PC-3 (cell line): ENCODE measurements at regions not wholly inside any gene's neighbourhood (a gene's known extent, or its start where the extent isn't known, plus 50 kb on each side); places are given as distances from the start of the nearest gene placed in this dataset.

Experiments used
- ATAC-seq: fragments of 200-7000 bp; cut with Tn5 transposase; 2 replicates; pipeline ENCODE4 v1.9.1; 2020; ENCODE audit warnings: mild to moderate bottlenecking, moderate library complexity
- BruUV-seq: library from RNA; stranded (reverse); fragments of 400-500 nt; replicated peaks from 2 replicates; lab custom pipeline; 2021; lab: Mats Ljungman, UMichigan
- CTCF ChIA-PET: fragments of 300-600 bp; sonication (Branson Sonifier 250); formaldehyde crosslinking; loops from one replicate; lab custom pipeline; 2022; ENCODE audit warnings: antibody characterized with exemption; lab: Charles Lee
- POLR2A ChIA-PET: fragments of 300-600 bp; sonication (Branson Sonifier 250); formaldehyde crosslinking; loops from one replicate; lab custom pipeline; 2022; ENCODE audit warnings: antibody characterized with exemption; ENCODE audit not compliant: unreplicated experiment; lab: Charles Lee
- DNase-seq: peaks from one replicate; pipeline ENCODE4 v3.0.0-alpha.2; 2015
- H2AFZ ChIP-seq: fragments of 300-600 bp; sonication (generic); 2 replicates; pipeline ENCODE4 v1.6.0; 2016; ENCODE audit warnings: antibody characterized with exemption, low read length
- H3F3A ChIP-seq: fragments of 300-600 bp; sonication (generic); one replicate; pipeline ENCODE4 v1.6.0; 2017; ENCODE audit warnings: antibody characterized with exemption, low read length, control low read depth, mild to moderate bottlenecking; ENCODE audit not compliant: unreplicated experiment
- H3K27ac ChIP-seq: fragments of 300-600 bp; sonication (generic); 2 replicates; pipeline ENCODE4 v1.5.1; 2016; ENCODE audit warnings: mild to moderate bottlenecking, low read length
- H3K27me3 ChIP-seq: fragments of 300-600 bp; sonication (generic); 2 replicates; pipeline ENCODE4 v1.6.1; 2016; ENCODE audit warnings: low read length, mixed read lengths
- H3K36me3 ChIP-seq: fragments of 300-600 bp; sonication (generic); 2 replicates; pipeline ENCODE4 v1.6.1; 2016; ENCODE audit warnings: low read depth, mixed run types, low read length, mixed read lengths
- H3K4me1 ChIP-seq: fragments of 300-600 bp; sonication (generic); 2 replicates; pipeline ENCODE4 v1.5.1; 2016; ENCODE audit warnings: low read length; ENCODE audit not compliant: insufficient read depth
- H3K4me2 ChIP-seq: fragments of 300-600 bp; sonication (generic); 2 replicates; pipeline ENCODE4 v1.6.0; 2016; ENCODE audit warnings: low read length
- H3K4me3 ChIP-seq: fragments of 300-600 bp; sonication (generic); 2 replicates; pipeline ENCODE4 v1.5.1; 2016; ENCODE audit warnings: mild to moderate bottlenecking, low read length, mixed read lengths
- H3K79me2 ChIP-seq: fragments of 300-600 bp; sonication (generic); 2 replicates; pipeline ENCODE4 v1.6.1; 2017; ENCODE audit warnings: low read length, mixed read lengths
- H3K9ac ChIP-seq: fragments of 300-600 bp; sonication (generic); 2 replicates; pipeline ENCODE4 v1.6.0; 2016; ENCODE audit warnings: mild to moderate bottlenecking, low read length
- H3K9me2 ChIP-seq: fragments of 300-600 bp; sonication (generic); replicated peaks from 2 replicates; pipeline ENCODE4 v1.6.1; 2016; ENCODE audit warnings: mixed run types, low read length, mixed read lengths
- H3K9me3 ChIP-seq: fragments of 300-600 bp; sonication (generic); 2 replicates; pipeline ENCODE4 v1.6.1; 2016; ENCODE audit warnings: low read length, mixed read lengths
- H4K20me1 ChIP-seq: fragments of 300-600 bp; sonication (generic); 2 replicates; pipeline ENCODE4 v1.6.1; 2016; ENCODE audit warnings: low read length, mixed read lengths
- CTCF ChIP-seq: fragments of 300-600 bp; sonication (generic); conservative IDR thresholded peaks from 2 replicates; pipeline ENCODE4 v1.5.1; 2017; ENCODE audit warnings: antibody characterized with exemption, low read depth, mild to moderate bottlenecking, low read length
- EZH2 ChIP-seq: fragments of 300-600 bp; sonication (generic); IDR thresholded peaks from one replicate; pipeline ENCODE4 v1.6.1; 2017; ENCODE audit warnings: antibody characterized with exemption, mild to moderate bottlenecking, low read length; ENCODE audit not compliant: unreplicated experiment
- EZH2phosphoT487 ChIP-seq: fragments of 300-600 bp; sonication (generic); IDR thresholded peaks from 2 replicates; pipeline ENCODE4 v1.6.1; 2018; ENCODE audit warnings: mild to moderate bottlenecking, antibody characterized with exemption, low read length, borderline replicate concordance
- intact Hi-C: fragments of 100-400 bp; cut with micrococcal nuclease; formaldehyde crosslinking; loops from 2 replicates; pipeline ENCODE4 v1.9.0; 2023

- ChIA-PET POLR2A (no interaction called here), CTCF (no interaction called here)
- intact Hi-C loops, result no loop called here
- Histone ChIP-seq H3K9me2 (no peaks in the 10 kb centered on the region), H4K20me1 (no peaks in the 10 kb centered on the region), H3F3A (no peaks in the 10 kb centered on the region), H3K4me2 (no peak overlapping the region), H3K27ac (no peak overlapping the region), H3K4me1 (no peaks in the 10 kb centered on the region), H3K9ac (no peak overlapping the region), H3K9me3 (no peaks in the 10 kb centered on the region), H3K27me3 (no peaks in the 10 kb centered on the region), H2AFZ (no peak overlapping the region), H3K79me2 (no peaks in the 10 kb centered on the region), H3K36me3 (no peaks in the 10 kb centered on the region), H3K4me3 (no peak overlapping the region)
- BruUV-seq, result no TSS peak
- TF ChIP-seq EZH2, result no peak
- TF ChIP-seq CTCF, result no peak
- no peak for TF ChIP-seq EZH2phosphoT487
- DNase-seq, result no peak
- ATAC-seq, result no peak
Observed at GRCh38 chr1:164017239-164017638, 541.7 kb upstream of the PBX1 start.

GRCh38 chr1:164020391-164020790, 538.6 kb upstream of the PBX1 start:
- DNase-seq (no peak), ATAC-seq (no peak)
- Histone ChIP-seq H3K4me1 (no peaks in the 10 kb centered on the region), H3K9me2 (no peaks in the 10 kb centered on the region), H3K36me3 (no peaks in the 10 kb centered on the region), H4K20me1 (no peaks in the 10 kb centered on the region), H3K27ac (no peak overlapping the region), H3F3A (no peaks in the 10 kb centered on the region), H3K27me3 (no peaks in the 10 kb centered on the region), H3K9me3 (no peaks in the 10 kb centered on the region), H3K4me2 (no peak overlapping the region), H3K4me3 (no peak overlapping the region), H3K9ac (no peak overlapping the region), H2AFZ (no peak overlapping the region), H3K79me2 (no peaks in the 10 kb centered on the region)
- intact Hi-C loops, result no loop called here
- no peak for TF ChIP-seq EZH2
- no peak for TF ChIP-seq EZH2phosphoT487
- no peak for TF ChIP-seq CTCF
- CTCF ChIA-PET, result no interaction called here
- BruUV-seq, result no TSS peak
- POLR2A ChIA-PET, result no interaction called here

GRCh38 chr1:164021813-164022212, 537.2 kb upstream of the PBX1 start:
- DNase-seq (no peak), ATAC-seq (no peak)
- ChIA-PET CTCF (no interaction called here), POLR2A (no interaction called here)
- no peak overlapping the region for H3K4me2 ChIP-seq
- no peaks in the 10 kb centered on the region for H3K9me3 ChIP-seq
- intact Hi-C loops, result no loop called here
- no peaks in the 10 kb centered on the region for H3F3A ChIP-seq
- H2AFZ ChIP-seq, result no peak overlapping the region
- H3K9me2 ChIP-seq, result no peaks in the 10 kb centered on the region
- no peak overlapping the region for H3K27ac ChIP-seq
- H3K27me3 ChIP-seq, result no peaks in the 10 kb centered on the region
- H3K36me3 ChIP-seq, result no peaks in the 10 kb centered on the region
- TF ChIP-seq EZH2, result no peak
- TF ChIP-seq EZH2phosphoT487, result no peak
- TF ChIP-seq CTCF, result no peak
- H3K79me2 ChIP-seq, result no peaks in the 10 kb centered on the region
- no peaks in the 10 kb centered on the region for H3K4me1 ChIP-seq
- no peaks in the 10 kb centered on the region for H4K20me1 ChIP-seq
- BruUV-seq, result no TSS peak
- H3K4me3 ChIP-seq, result no peak overlapping the region
- H3K9ac ChIP-seq, result no peak overlapping the region
